Natural killer cell (primary cell): ENCODE measurements at regions not wholly inside any gene's neighbourhood (a gene's known extent, or its start where the extent isn't known, plus 50 kb on each side); places are given as distances from the start of the nearest gene placed in this dataset.
"Not testable (repeated sequence)": the region's sequence is repeated elsewhere in the genome, so short reads cannot be mapped to it uniquely, and the experiment has no call there.

Experiments
- ATAC-seq, 3 donors: fragments of 150-1000 bp in 2 of 3; fragments of 200-7000 bp in 1 of 3; cut with Tn5 transposase; 1 replicate in 1 of 3; 2 replicates in 2 of 3; pipeline ENCODE4 v1.10.0; 2021; ENCODE audit warnings: mild to moderate bottlenecking in 2 of 3, moderate library complexity in 2 of 3
- DNase-seq, 2 donors: peaks; one replicate each; pipeline versions ENCODE4 v3.0.0 to v3.0.0-alpha.2; 2013 to 2021; ENCODE audit warnings: mixed read lengths in 1 of 2
- H3K27ac ChIP-seq: one replicate; pipeline ENCODE4 v1.5.1; 2013; ENCODE audit warnings: mild to moderate bottlenecking, low read length
- H3K27me3 ChIP-seq: one replicate; pipeline ENCODE4 v1.6.1; 2013; ENCODE audit warnings: low read length; ENCODE audit not compliant: control insufficient read depth, insufficient read depth
- H3K36me3 ChIP-seq: one replicate; pipeline ENCODE4 v1.6.1; 2013; ENCODE audit warnings: low read length; ENCODE audit not compliant: control insufficient read depth, insufficient read depth
- H3K4me1 ChIP-seq: one replicate; pipeline ENCODE4 v1.6.1; 2013; ENCODE audit warnings: low read length; ENCODE audit not compliant: control insufficient read depth, insufficient read depth
- H3K4me3 ChIP-seq: one replicate; pipeline ENCODE4 v1.5.1; 2013; ENCODE audit warnings: low read length
- H3K9me3 ChIP-seq: one replicate; pipeline ENCODE4 v1.6.1; 2013; ENCODE audit warnings: low read length; ENCODE audit not compliant: control insufficient read depth, insufficient read depth
- H3K27ac Mint-ChIP-seq, 2 donors: one replicate each; pipeline ENCODE4 v1.8.0; 2022; ENCODE audit warnings: mild to moderate bottlenecking in 2 of 2, mixed read lengths in 2 of 2, moderate library complexity in 1 of 2
- H3K27me3 Mint-ChIP-seq, 2 donors: one replicate each; pipeline ENCODE4 v1.8.0; 2022; ENCODE audit warnings: low read depth in 2 of 2, mixed read lengths in 2 of 2
- H3K36me3 Mint-ChIP-seq: one replicate; pipeline ENCODE4 v1.8.0; 2022; ENCODE audit warnings: mixed read lengths
- H3K4me1 Mint-ChIP-seq, 2 donors: one replicate each; pipeline ENCODE4 v1.8.0; 2022; ENCODE audit warnings: mixed read lengths in 2 of 2
- H3K4me3 Mint-ChIP-seq: one replicate; pipeline ENCODE4 v1.8.0; 2022; ENCODE audit warnings: mild to moderate bottlenecking, moderate library complexity, mixed read lengths
- H3K9me3 Mint-ChIP-seq, 2 donors: one replicate each; pipeline ENCODE4 v1.8.0; 2022; ENCODE audit warnings: mixed read lengths in 2 of 2
- WGBS: methylation state at CpG from one replicate; pipeline ENCODE4 v1.1.7; 2013; ENCODE audit warnings: missing lambda C conversion rate; ENCODE audit not compliant: insufficient coverage; 5-methylcytosine and 5-hydroxymethylcytosine counted together
- intact Hi-C: fragments of 100-400 bp; cut with micrococcal nuclease; formaldehyde crosslinking; loops from one replicate; pipeline ENCODE4 v1.14.2; 2022
- TF ChIP-seq, protein P1 (sequence below): fragments of 200-600 bp; IDR thresholded peaks from one replicate; pipeline ENCODE4 v1.8.0; 2022; ENCODE audit warnings: antibody characterized with exemption

DNA sequence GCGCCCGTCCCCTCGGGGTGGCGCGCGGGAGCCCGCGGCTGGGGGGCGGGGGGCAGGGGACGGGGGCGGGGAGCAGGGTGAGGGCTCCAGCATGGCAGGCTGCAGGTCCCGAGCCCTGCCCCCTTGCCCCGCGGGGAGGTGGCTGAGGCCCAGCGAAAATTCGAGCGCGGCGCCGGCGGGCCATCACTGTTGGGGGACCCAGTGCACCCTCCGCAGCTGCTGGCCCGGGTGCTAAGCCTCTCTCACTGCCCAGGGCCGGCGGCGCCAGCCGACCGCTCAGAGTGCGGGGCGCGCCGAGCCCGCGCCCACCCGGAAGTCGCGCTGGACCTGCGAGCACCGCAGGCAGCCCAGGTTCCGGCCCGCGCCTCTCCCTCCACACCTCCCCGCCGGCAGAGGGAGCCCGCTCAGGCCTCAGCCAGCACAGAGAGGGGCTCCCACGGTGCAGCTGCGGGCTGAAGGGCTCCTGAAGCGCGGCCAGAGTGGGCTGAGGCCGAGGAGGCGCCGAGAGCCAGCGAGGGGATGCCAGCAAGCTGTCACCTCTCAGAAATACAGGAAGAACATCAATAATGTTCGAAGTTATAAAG, 290.8 kb upstream of the PRSS16 start:
- H3K27me3 Mint-ChIP-seq, H3K9me3 ChIP-seq, H3K9me3 Mint-ChIP-seq, H3K36me3 Mint-ChIP-seq, intact Hi-C loops, H3K27me3 ChIP-seq, H3K4me1 Mint-ChIP-seq, H3K36me3 ChIP-seq, H3K4me1 ChIP-seq: not testable (repeated sequence)
- DNase-seq (peak; percentile 71 to 77), ATAC-seq (peak; percentile 58 to 88 (median 68))
- H3K27ac Mint-ChIP-seq, result peak overlapping the region; percentile 74 to 87
- under 1% methylated on average over 19 of the region's 54 CpGs for WGBS
- H3K4me3 ChIP-seq, result peak overlapping the region; percentile 42
- H3K4me3 Mint-ChIP-seq, result peak overlapping the region; percentile 94
- TF ChIP-seq, protein P1, sequence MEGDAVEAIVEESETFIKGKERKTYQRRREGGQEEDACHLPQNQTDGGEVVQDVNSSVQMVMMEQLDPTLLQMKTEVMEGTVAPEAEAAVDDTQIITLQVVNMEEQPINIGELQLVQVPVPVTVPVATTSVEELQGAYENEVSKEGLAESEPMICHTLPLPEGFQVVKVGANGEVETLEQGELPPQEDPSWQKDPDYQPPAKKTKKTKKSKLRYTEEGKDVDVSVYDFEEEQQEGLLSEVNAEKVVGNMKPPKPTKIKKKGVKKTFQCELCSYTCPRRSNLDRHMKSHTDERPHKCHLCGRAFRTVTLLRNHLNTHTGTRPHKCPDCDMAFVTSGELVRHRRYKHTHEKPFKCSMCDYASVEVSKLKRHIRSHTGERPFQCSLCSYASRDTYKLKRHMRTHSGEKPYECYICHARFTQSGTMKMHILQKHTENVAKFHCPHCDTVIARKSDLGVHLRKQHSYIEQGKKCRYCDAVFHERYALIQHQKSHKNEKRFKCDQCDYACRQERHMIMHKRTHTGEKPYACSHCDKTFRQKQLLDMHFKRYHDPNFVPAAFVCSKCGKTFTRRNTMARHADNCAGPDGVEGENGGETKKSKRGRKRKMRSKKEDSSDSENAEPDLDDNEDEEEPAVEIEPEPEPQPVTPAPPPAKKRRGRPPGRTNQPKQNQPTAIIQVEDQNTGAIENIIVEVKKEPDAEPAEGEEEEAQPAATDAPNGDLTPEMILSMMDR, result peak; percentile 63
- H3K27ac ChIP-seq, result peak overlapping the region; percentile 54

DNA sequence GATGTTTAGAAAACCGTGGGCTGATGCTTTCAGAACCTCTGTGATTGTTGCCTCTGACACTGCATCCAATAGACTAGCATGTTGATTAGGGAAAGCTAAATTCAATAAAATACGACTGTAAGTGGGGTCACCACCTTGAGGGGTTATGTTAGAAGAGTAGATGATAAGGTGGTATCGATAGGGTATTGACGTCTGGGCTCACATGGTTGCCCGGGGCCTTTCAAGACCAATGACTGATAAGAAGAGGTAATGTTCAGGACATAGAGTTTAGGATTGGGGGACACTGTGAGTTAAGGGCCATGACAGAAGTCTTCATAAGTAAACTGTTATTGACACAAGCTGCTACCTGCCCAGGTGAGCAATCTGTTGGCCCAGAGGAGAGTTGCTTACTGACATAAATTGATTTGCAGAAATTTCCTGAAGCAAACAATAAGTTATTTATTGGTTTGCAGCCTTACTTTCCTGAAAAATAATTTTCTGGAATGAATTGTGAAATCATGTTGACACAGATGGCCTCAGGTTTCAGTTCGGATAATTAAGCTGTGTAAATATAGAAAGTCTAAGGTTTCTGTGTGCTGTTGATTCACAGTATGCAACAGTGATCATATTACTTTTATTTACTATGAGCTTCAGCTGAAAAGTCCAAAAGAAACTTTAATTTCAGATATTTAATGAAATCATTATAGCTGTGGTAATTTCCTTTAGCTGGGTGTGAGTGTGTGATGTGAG, 289.9 kb upstream of the PRSS16 start:
- H3K27me3 Mint-ChIP-seq, intact Hi-C loops: not testable (repeated sequence)

DNA sequence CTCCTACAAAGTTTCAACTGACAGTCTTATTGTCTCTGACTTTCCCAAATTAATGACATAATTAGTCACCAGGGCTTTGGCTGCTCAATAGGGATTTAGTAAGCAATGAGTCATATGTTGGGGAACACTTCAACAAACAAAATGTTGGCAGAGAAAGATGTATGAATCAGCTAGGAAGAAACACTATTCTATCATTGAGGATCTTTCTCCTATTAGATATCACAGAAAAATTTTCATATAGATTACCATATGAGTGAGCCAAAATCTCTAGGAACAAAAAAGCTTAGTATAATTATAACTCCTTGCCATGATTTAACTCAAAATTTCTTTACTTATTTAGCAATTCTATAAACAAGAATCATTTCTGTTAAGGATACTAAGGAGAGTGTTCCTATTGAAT, 286.3 kb upstream of the PRSS16 start:
- DNase-seq, H3K27ac Mint-ChIP-seq, H3K27me3 Mint-ChIP-seq, H3K9me3 Mint-ChIP-seq, H3K4me1 ChIP-seq, H3K9me3 ChIP-seq, H3K4me3 ChIP-seq, H3K27ac ChIP-seq, H3K4me3 Mint-ChIP-seq, intact Hi-C loops, ATAC-seq, H3K27me3 ChIP-seq, H3K36me3 ChIP-seq, H3K4me1 Mint-ChIP-seq, H3K36me3 Mint-ChIP-seq: not testable (repeated sequence)

More for the DNA sequence above, 289.9 kb upstream of the PRSS16 start:
- not testable (repeated sequence) for H3K4me3 ChIP-seq, ATAC-seq, H3K9me3 ChIP-seq, H3K27me3 ChIP-seq, H3K9me3 Mint-ChIP-seq, H3K4me1 Mint-ChIP-seq, H3K36me3 ChIP-seq, H3K4me1 ChIP-seq, H3K36me3 Mint-ChIP-seq
- peak in 1 of 2 donors; percentile 4 for DNase-seq
- Mint-ChIP-seq H3K4me3 (peak overlapping the region; percentile 94), H3K27ac (peak overlapping the region; percentile 74 to 87)
- H3K27ac ChIP-seq, result peak overlapping the region; percentile 54
- 92% methylated on average over 5 of the region's 6 CpGs for WGBS

DNA sequence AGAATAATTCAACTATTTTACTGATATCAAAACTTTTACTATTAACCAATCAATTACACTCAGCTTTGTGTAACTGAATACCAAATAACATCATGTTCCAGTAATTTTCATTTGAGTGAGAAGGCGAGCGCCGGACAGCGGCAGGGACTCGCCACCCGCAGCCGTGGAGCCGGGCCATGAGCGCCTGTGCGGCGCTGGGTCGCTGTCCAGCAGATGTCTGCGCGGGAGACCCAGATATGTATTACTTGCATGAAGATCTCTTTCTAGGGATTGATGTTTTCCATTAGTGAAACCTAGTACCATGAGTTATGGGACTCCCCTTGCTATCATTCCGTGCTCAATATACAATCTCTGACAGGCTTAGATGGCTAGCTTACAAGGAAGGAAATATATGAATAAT, 245.1 kb upstream of the PRSS16 start:
- Histone ChIP-seq H3K4me3 (no peak overlapping the region), H3K9me3 (no peaks in the 10 kb centered on the region), H3K27me3 (no peaks in the 10 kb centered on the region), H3K27ac (no peak overlapping the region), H3K4me1 (no peaks in the 10 kb centered on the region), H3K36me3 (no peaks in the 10 kb centered on the region)
- ATAC-seq (no peak), DNase-seq (no peak)
- Mint-ChIP-seq H3K27me3 (peaks cover 3 to 31% of the 10 kb centered on the region in 2 donors), H3K36me3 (no peaks in the 10 kb centered on the region), H3K9me3 (no peaks in the 10 kb centered on the region), H3K4me1 (no peaks in the 10 kb centered on the region), H3K27ac (no peak overlapping the region), H3K4me3 (no peak overlapping the region)
- intact Hi-C loops, result no loop called here
- WGBS, result 96% methylated on average over 14 of the region's 15 CpGs
- TF ChIP-seq, protein P1, result no peak
